ENCODE measurements at regions not wholly inside any gene's neighbourhood (a gene's known extent, or its start where the extent isn't known, plus 50 kb on each side); places are given as distances from the start of the nearest gene placed in this dataset.

- no peak for TF ChIP-seq YY1 (IDR thresholded peaks at IDR 0.05; ENCODE audit: insufficient read depth, insufficient read length)
- TF ChIP-seq ZNF274 (IDR thresholded peaks at IDR 0.05; ENCODE audit: low read depth, low read length), result no peak
- TF ChIP-seq SUZ12 (IDR thresholded peaks at IDR 0.05; ENCODE audit: extremely low read depth, insufficient read depth, insufficient read length), result no peak
Observed at GRCh38 chr10:78700816-78701520, 367.8 kb upstream of the ZMIZ1 start.
